ENCODE measurements at regions not wholly inside any gene's neighbourhood (a gene's known extent, or its start where the extent isn't known, plus 50 kb on each side); places are given as distances from the start of the nearest gene placed in this dataset.

DNA sequence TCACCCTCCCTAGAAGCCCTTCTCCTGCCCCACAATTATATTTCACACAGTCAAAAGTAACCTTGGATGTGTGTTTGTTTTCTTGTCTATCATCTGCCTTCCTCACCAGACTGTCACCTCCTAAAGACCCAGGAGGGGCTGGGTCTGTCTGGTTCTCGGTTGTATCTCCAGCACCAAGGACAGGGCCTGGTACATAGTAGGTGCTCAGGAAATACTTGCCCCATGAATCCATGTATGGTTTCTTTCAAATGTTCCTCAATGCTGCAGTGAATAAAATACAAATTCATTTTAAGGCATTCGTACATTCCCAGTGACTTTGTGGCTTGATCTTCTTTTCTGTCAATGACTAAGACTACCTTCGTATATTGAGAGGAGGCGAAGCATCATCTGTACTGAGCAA is 122.9 kb upstream of the ZNF716 start:
- DNase-seq (ENCODE audit: low read depth in 2 of 2) = no peak
- TF ChIP-seq CTCF (IDR thresholded peaks at IDR 0.05; ENCODE audit: low read depth, low read length) = no peak
- no peak overlapping the region for H3K4me3 ChIP-seq (replicated peaks in 1 of 2; ENCODE audit: low read depth in 2 of 2, low read length in 2 of 2)

DNA sequence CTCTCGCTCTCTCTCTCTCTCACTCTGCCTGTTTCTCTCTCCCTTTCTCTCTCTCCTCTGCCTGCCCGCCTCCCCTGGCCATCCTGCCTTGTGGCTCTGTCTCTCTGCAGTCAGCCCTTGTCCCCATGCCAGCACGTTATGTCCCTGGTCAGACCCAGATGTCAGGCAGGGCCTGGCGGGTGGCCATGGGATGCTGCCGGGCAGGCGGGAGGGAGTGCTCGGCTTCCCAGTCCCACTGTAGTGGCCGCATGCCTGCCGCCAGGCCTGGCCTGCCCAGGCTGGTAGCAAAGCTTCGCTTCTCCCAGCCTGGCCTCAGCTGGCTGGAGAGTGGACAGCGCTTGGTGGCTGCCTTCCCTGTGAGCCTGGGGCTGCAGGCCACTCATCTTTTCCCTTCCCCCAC is 121.5 kb upstream of the ZNF716 start:
- no peak for TF ChIP-seq CTCF (IDR thresholded peaks at IDR 0.05; ENCODE audit: low read depth, low read length)
- no peak overlapping the region for H3K4me3 ChIP-seq (replicated peaks in 1 of 2; ENCODE audit: low read depth in 2 of 2, low read length in 2 of 2)
- no peak for DNase-seq (ENCODE audit: low read depth in 2 of 2)

- no peak for DNase-seq (ENCODE audit: low read depth in 2 of 2)
- no peak overlapping the region for H3K4me3 ChIP-seq (replicated peaks in 1 of 2; ENCODE audit: low read depth in 2 of 2, low read length in 2 of 2)
- no peak for TF ChIP-seq CTCF (IDR thresholded peaks at IDR 0.05; ENCODE audit: low read depth, low read length)
Measured at GRCh38 chr7:57328963-57329362, 121.0 kb upstream of the ZNF716 start.

- DNase-seq (ENCODE audit: low read depth in 2 of 2) = no peak
- no peak for TF ChIP-seq CTCF (IDR thresholded peaks at IDR 0.05; ENCODE audit: low read depth, low read length)
- no peak overlapping the region for H3K4me3 ChIP-seq (replicated peaks in 1 of 2; ENCODE audit: low read depth in 2 of 2, low read length in 2 of 2)
Measured at GRCh38 chr7:57339198-57339944, 110.6 kb upstream of the ZNF716 start.

GRCh38 chr7:57342954-57343353 is 107.0 kb upstream of the ZNF716 start:
- no peak overlapping the region for H3K4me3 ChIP-seq (replicated peaks in 1 of 2; ENCODE audit: low read depth in 2 of 2, low read length in 2 of 2)
- TF ChIP-seq CTCF (IDR thresholded peaks at IDR 0.05; ENCODE audit: low read depth, low read length) = no peak
- no peak for DNase-seq (ENCODE audit: low read depth in 2 of 2)

- TF ChIP-seq CTCF (IDR thresholded peaks at IDR 0.05; ENCODE audit: low read depth, low read length) = no peak
- DNase-seq (ENCODE audit: low read depth in 2 of 2) = no peak
- H3K4me3 ChIP-seq (replicated peaks in 1 of 2; ENCODE audit: low read depth in 2 of 2, low read length in 2 of 2) = no peak overlapping the region
Measured at GRCh38 chr7:57343901-57344622, 105.9 kb upstream of the ZNF716 start.

Measured in cardiac fibroblast (primary cell).